NCI-H748 (cell line): ENCODE measurements at regions not wholly inside any gene's neighbourhood (a gene's known extent, or its start where the extent isn't known, plus 50 kb on each side); places are given as distances from the start of the nearest gene placed in this dataset.
A peak's percentile ranks its signal among the peaks of the same experiment; 100 is the strongest.

Experiments used
- DNase-seq: peaks from one replicate; lab custom pipeline; 2025; ENCODE audit not compliant: unreplicated experiment; lab: John Stamatoyannopoulos, UW

GRCh38 chr13:31081316-31081715 lies 80.4 kb downstream of the HSPH1 start:
- DNase-seq = no peak

GRCh38 chr13:31074756-31075155 lies 86.9 kb downstream of the HSPH1 start:
- DNase-seq = no peak

GRCh38 chr13:31073859-31074718 lies 87.6 kb downstream of the HSPH1 start:
- DNase-seq = peak; percentile 61

- no peak for DNase-seq
Measured at GRCh38 chr13:31072041-31072440, 89.7 kb downstream of the HSPH1 start.

GRCh38 chr13:31069808-31070534 lies 91.7 kb downstream of the HSPH1 start:
- DNase-seq = no peak

GRCh38 chr13:31068119-31068423 lies 93.6 kb downstream of the HSPH1 start:
- no peak for DNase-seq

GRCh38 chr13:31067416-31068118 lies 94.1 kb downstream of the HSPH1 start:
- no peak for DNase-seq

GRCh38 chr13:31064636-31065035 lies 97.1 kb downstream of the HSPH1 start:
- no peak for DNase-seq

GRCh38 chr13:31063772-31064171 lies 97.9 kb downstream of the HSPH1 start:
- DNase-seq = no peak

- DNase-seq = no peak
Measured at GRCh38 chr13:31060655-31061054, 101.0 kb downstream of the HSPH1 start.

- no peak for DNase-seq
Measured at GRCh38 chr13:31060220-31060619, 101.5 kb downstream of the HSPH1 start.

GRCh38 chr13:31057403-31058033 lies 104.2 kb downstream of the HSPH1 start:
- no peak for DNase-seq

GRCh38 chr13:31056644-31057271 lies 104.9 kb downstream of the HSPH1 start:
- no peak for DNase-seq

GRCh38 chr13:31055589-31055988 lies 106.1 kb downstream of the HSPH1 start:
- no peak for DNase-seq

GRCh38 chr13:31054632-31055031 lies 107.1 kb downstream of the HSPH1 start:
- no peak for DNase-seq

- no peak for DNase-seq
Measured at GRCh38 chr13:31053896-31054295, 107.8 kb downstream of the HSPH1 start.

- no peak for DNase-seq
Measured at GRCh38 chr13:31053091-31053490, 108.6 kb downstream of the HSPH1 start.

GRCh38 chr13:31052478-31052877 lies 109.2 kb downstream of the HSPH1 start:
- no peak for DNase-seq

- DNase-seq = peak; percentile 24
Measured at GRCh38 chr13:31051999-31052398, 109.7 kb downstream of the HSPH1 start.

- DNase-seq = peak; percentile 23
Measured at GRCh38 chr13:31050486-31051400, 111.0 kb downstream of the HSPH1 start.
